Naive B cell (primary cell): ENCODE measurements at regions not wholly inside any gene's neighbourhood (a gene's known extent, or its start where the extent isn't known, plus 50 kb on each side); places are given as distances from the start of the nearest gene placed in this dataset.
"Not testable (repeated sequence)": the region's sequence is repeated elsewhere in the genome, so short reads cannot be mapped to it uniquely, and the experiment has no call there.

Source experiments
- ATAC-seq, 2 donors: fragments of 150-1000 bp; cut with Tn5 transposase; 2 replicates each; pipeline ENCODE4 v1.10.0; 2021; ENCODE audit warnings: low read depth in 2 of 2, mild to moderate bottlenecking in 2 of 2, moderate library complexity in 2 of 2
- DNase-seq: peaks from one replicate; pipeline ENCODE4 v3.0.0; 2022
- H3K27ac Mint-ChIP-seq, 6 donors: one replicate each; pipeline ENCODE4 v1.8.0; 2020 to 2022; ENCODE audit warnings: mild to moderate bottlenecking in 6 of 6, mixed read lengths in 6 of 6, moderate library complexity in 5 of 6, inconsistent platforms in 2 of 6
- H3K27me3 Mint-ChIP-seq, 3 donors: one replicate each; pipeline ENCODE4 v1.8.0; 2021 to 2022; ENCODE audit warnings: mixed read lengths in 3 of 3, mild to moderate bottlenecking in 1 of 3
- H3K36me3 Mint-ChIP-seq, 2 donors: one replicate each; pipeline ENCODE4 v1.8.0; 2020 to 2022; ENCODE audit warnings: mixed read lengths in 2 of 2, inconsistent platforms in 1 of 2, mild to moderate bottlenecking in 1 of 2
- H3K4me1 Mint-ChIP-seq, 3 donors: one replicate each; pipeline ENCODE4 v1.8.0; 2020 to 2022; ENCODE audit warnings: mixed read lengths in 3 of 3, inconsistent platforms in 1 of 3, mild to moderate bottlenecking in 1 of 3, moderate library complexity in 1 of 3
- H3K4me3 Mint-ChIP-seq, 8 donors: one replicate each; pipeline ENCODE4 v1.8.0; 2020 to 2022; ENCODE audit warnings: mild to moderate bottlenecking in 8 of 8, mixed read lengths in 8 of 8, moderate library complexity in 8 of 8, inconsistent platforms in 2 of 8
- H3K9me3 Mint-ChIP-seq, 7 donors: one replicate each; pipeline ENCODE4 v1.8.0; 2020 to 2022; ENCODE audit warnings: mixed read lengths in 7 of 7, mild to moderate bottlenecking in 5 of 7, inconsistent platforms in 2 of 7, moderate library complexity in 1 of 7

GRCh38 chr7:131676850-131677249 lies 120.4 kb upstream of the PODXL start:
- H3K4me1 Mint-ChIP-seq, H3K9me3 Mint-ChIP-seq, H3K27ac Mint-ChIP-seq, DNase-seq, ATAC-seq, H3K4me3 Mint-ChIP-seq: not testable (repeated sequence)
- H3K36me3 Mint-ChIP-seq = peaks cover 0 to 15% of the 10 kb centered on the region in 2 donors
- peaks cover 17 to 55% (median 24%) of the 10 kb centered on the region in 3 donors for H3K27me3 Mint-ChIP-seq

GRCh38 chr7:131674131-131674530 lies 117.7 kb upstream of the PODXL start:
- no peaks in the 10 kb centered on the region for H3K4me1 Mint-ChIP-seq
- no peak overlapping the region for H3K4me3 Mint-ChIP-seq
- no peak for DNase-seq
- peaks cover 0 to 3% (median 0%) of the 10 kb centered on the region in 7 donors for H3K9me3 Mint-ChIP-seq
- H3K36me3 Mint-ChIP-seq = peaks cover 0 to 7% of the 10 kb centered on the region in 2 donors
- ATAC-seq = no peak
- no peak overlapping the region for H3K27ac Mint-ChIP-seq
- H3K27me3 Mint-ChIP-seq = peaks cover 13 to 69% (median 34%) of the 10 kb centered on the region in 3 donors

DNA sequence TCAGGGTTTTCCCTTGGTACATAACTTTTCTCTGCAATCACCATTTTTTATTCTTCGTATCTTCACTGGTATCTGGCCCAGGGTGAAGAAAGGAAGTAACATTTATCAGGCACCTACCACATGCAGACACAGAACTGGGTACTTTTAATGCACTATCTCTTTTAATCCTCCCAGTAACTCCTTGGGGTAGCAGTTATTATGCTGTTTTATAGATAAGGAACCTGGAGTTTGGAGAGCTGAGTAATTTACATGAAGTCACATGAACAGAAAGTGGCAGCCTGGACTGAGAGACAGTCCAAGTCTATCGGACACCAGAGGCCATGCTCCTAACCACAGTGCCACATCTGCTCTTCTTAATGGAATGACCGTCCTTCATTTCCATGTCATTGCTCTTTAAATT lies 117.1 kb upstream of the PODXL start:
- DNase-seq = no peak
- no peak overlapping the region for H3K27ac Mint-ChIP-seq
- H3K4me1 Mint-ChIP-seq = no peaks in the 10 kb centered on the region
- ATAC-seq = no peak
- no peak overlapping the region for H3K4me3 Mint-ChIP-seq
- H3K36me3 Mint-ChIP-seq = peaks cover 0 to 7% of the 10 kb centered on the region in 2 donors
- peaks cover 0 to 3% (median 0%) of the 10 kb centered on the region in 7 donors for H3K9me3 Mint-ChIP-seq
- peaks cover 13 to 68% (median 34%) of the 10 kb centered on the region in 3 donors for H3K27me3 Mint-ChIP-seq

GRCh38 chr7:131670406-131670805 lies 114.0 kb upstream of the PODXL start:
- Mint-ChIP-seq H3K27me3 (peaks cover 7 to 57% (median 25%) of the 10 kb centered on the region in 3 donors), H3K4me3 (no peak overlapping the region), H3K27ac (no peak overlapping the region), H3K9me3 (peaks cover 0 to 20% (median 15%) of the 10 kb centered on the region in 7 donors), H3K36me3 (peaks cover 0 to 10% of the 10 kb centered on the region in 2 donors), H3K4me1 (no peaks in the 10 kb centered on the region)
- DNase-seq (no peak), ATAC-seq (no peak)

DNA sequence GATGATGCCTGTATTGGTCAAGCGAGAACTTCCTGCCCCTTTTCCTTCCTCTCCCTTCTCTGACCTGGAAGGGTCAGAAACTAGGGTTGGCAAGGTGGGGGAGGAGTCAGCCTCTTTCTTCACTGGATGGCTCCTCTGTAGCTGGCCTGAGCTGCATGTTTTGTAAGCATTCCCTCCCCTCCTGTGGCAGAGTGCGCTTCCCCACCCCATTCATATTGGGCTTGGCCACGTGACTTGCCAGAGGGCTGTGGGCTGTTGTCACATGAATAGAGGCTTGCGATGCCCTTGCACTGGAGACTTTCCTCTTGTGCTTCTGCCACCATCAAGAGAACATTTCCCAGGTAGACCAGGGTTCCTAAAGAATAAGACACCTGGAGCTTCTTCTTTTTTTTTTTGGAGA lies 111.3 kb upstream of the PODXL start:
- Mint-ChIP-seq H3K27ac (no peak overlapping the region), H3K4me1 (no peaks in the 10 kb centered on the region), H3K4me3 (no peak overlapping the region), H3K9me3 (peaks cover 0 to 26% (median 15%) of the 10 kb centered on the region in 7 donors), H3K36me3 (peaks cover 0 to 10% of the 10 kb centered on the region in 2 donors), H3K27me3 (peaks cover 7 to 38% (median 18%) of the 10 kb centered on the region in 3 donors)
- DNase-seq = no peak
- ATAC-seq = no peak

DNA sequence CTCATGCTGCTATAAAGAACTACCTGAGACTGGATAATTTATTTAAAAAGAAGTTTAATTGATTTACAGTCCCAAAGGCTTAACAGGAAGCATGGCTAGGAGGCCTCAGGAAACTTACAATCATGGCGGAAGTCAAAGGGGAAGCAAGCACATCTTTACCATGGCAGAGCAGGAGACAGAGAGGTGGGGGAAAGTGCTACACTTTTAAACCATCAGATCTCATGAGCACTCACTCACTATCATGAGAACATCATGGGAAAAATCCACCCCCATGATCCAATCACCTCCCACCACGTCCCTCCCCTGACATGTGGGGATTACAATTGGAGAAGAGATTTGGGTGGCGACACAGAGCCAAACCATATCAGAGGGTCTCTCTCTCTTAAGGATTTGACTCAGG lies 108.6 kb upstream of the PODXL start:
- H3K36me3 Mint-ChIP-seq = peaks cover 0 to 10% of the 10 kb centered on the region in 2 donors
- H3K4me3 Mint-ChIP-seq = no peak overlapping the region
- H3K9me3 Mint-ChIP-seq = peaks cover 0 to 26% (median 12%) of the 10 kb centered on the region in 7 donors
- DNase-seq = no peak
- H3K27me3 Mint-ChIP-seq = peaks cover 0 to 15% (median 9%) of the 10 kb centered on the region in 3 donors
- no peak overlapping the region for H3K27ac Mint-ChIP-seq
- H3K4me1 Mint-ChIP-seq = no peaks in the 10 kb centered on the region
- ATAC-seq = no peak

GRCh38 chr7:131664570-131664969 lies 108.1 kb upstream of the PODXL start:
- no peaks in the 10 kb centered on the region for H3K4me1 Mint-ChIP-seq
- H3K9me3 Mint-ChIP-seq = peaks cover 0 to 26% (median 12%) of the 10 kb centered on the region in 7 donors
- H3K27me3 Mint-ChIP-seq = peaks cover 0 to 11% (median 9%) of the 10 kb centered on the region in 3 donors
- no peak for ATAC-seq
- H3K4me3 Mint-ChIP-seq = no peak overlapping the region
- peaks cover 0 to 10% of the 10 kb centered on the region in 2 donors for H3K36me3 Mint-ChIP-seq
- no peak overlapping the region for H3K27ac Mint-ChIP-seq
- DNase-seq = no peak

- Mint-ChIP-seq H3K9me3 (peaks cover 0 to 25% (median 12%) of the 10 kb centered on the region in 7 donors), H3K27me3 (peaks cover 0 to 10% (median 9%) of the 10 kb centered on the region in 3 donors), H3K36me3 (peaks cover 0 to 10% of the 10 kb centered on the region in 2 donors)
- H3K4me1 Mint-ChIP-seq, DNase-seq, H3K4me3 Mint-ChIP-seq, H3K27ac Mint-ChIP-seq, ATAC-seq: not testable (repeated sequence)
Measured at GRCh38 chr7:131662301-131662873, 106.0 kb upstream of the PODXL start.

GRCh38 chr7:131657881-131658280 lies 101.5 kb upstream of the PODXL start:
- Mint-ChIP-seq H3K36me3 (no peaks in the 10 kb centered on the region), H3K27me3 (peaks cover 7 to 22% (median 7%) of the 10 kb centered on the region in 3 donors), H3K27ac (no peak overlapping the region), H3K9me3 (no peaks in the 10 kb centered on the region), H3K4me3 (no peak overlapping the region), H3K4me1 (peaks cover 0 to 9% (median 0%) of the 10 kb centered on the region in 3 donors)
- ATAC-seq = no peak
- DNase-seq = no peak

GRCh38 chr7:131656980-131657723 lies 100.7 kb upstream of the PODXL start:
- ATAC-seq = no peak
- Mint-ChIP-seq H3K36me3 (no peaks in the 10 kb centered on the region), H3K27ac (no peak overlapping the region), H3K27me3 (peaks cover 4 to 17% (median 7%) of the 10 kb centered on the region in 3 donors), H3K4me3 (no peak overlapping the region), H3K9me3 (no peaks in the 10 kb centered on the region), H3K4me1 (peaks cover 0 to 9% (median 0%) of the 10 kb centered on the region in 3 donors)
- no peak for DNase-seq

- no peak for DNase-seq
- no peak overlapping the region for H3K27ac Mint-ChIP-seq
- peaks cover 0 to 9% (median 0%) of the 10 kb centered on the region in 3 donors for H3K4me1 Mint-ChIP-seq
- no peaks in the 10 kb centered on the region for H3K36me3 Mint-ChIP-seq
- H3K27me3 Mint-ChIP-seq = peaks cover 4 to 17% (median 12%) of the 10 kb centered on the region in 3 donors
- no peaks in the 10 kb centered on the region for H3K9me3 Mint-ChIP-seq
- no peak for ATAC-seq
- H3K4me3 Mint-ChIP-seq = no peak overlapping the region
Measured at GRCh38 chr7:131655866-131656265, 99.4 kb upstream of the PODXL start.

GRCh38 chr7:131655447-131655846 lies 99.0 kb upstream of the PODXL start:
- no peak overlapping the region for H3K27ac Mint-ChIP-seq
- H3K36me3 Mint-ChIP-seq = no peaks in the 10 kb centered on the region
- no peak overlapping the region for H3K4me3 Mint-ChIP-seq
- ATAC-seq (no peak), DNase-seq (no peak)
- H3K4me1 Mint-ChIP-seq = peaks cover 0 to 9% (median 0%) of the 10 kb centered on the region in 3 donors
- H3K9me3 Mint-ChIP-seq = no peaks in the 10 kb centered on the region
- H3K27me3 Mint-ChIP-seq = peaks cover 4 to 17% (median 12%) of the 10 kb centered on the region in 3 donors

GRCh38 chr7:131654668-131655326 lies 98.4 kb upstream of the PODXL start:
- Mint-ChIP-seq H3K27ac (peak overlapping the region in 1 of 6 donors; percentile 73), H3K4me3 (no peak overlapping the region), H3K4me1 (peaks cover 0 to 9% (median 0%) of the 10 kb centered on the region in 3 donors), H3K36me3 (no peaks in the 10 kb centered on the region), H3K9me3 (no peaks in the 10 kb centered on the region), H3K27me3 (peaks cover 4 to 17% (median 12%) of the 10 kb centered on the region in 3 donors)
- DNase-seq (peak; percentile 70), ATAC-seq (peak; percentile 79 to 94)
